ENCODE measurements at regions not wholly inside any gene's neighbourhood (a gene's known extent, or its start where the extent isn't known, plus 50 kb on each side); places are given as distances from the start of the nearest gene placed in this dataset.

- DNase-seq, result no peak
These were observed 162.7 kb downstream of the BMP4 start for GRCh38 chr14:53793790-53794505.

GRCh38 chr14:53792909-53793308, 163.7 kb downstream of the BMP4 start:
- DNase-seq, result no peak

GRCh38 chr14:53790731-53791500, 165.7 kb downstream of the BMP4 start:
- no peak for DNase-seq

GRCh38 chr14:53788566-53788965, 168.1 kb downstream of the BMP4 start:
- DNase-seq, result no peak

GRCh38 chr14:53786045-53786444, 170.6 kb downstream of the BMP4 start:
- DNase-seq, result no peak

GRCh38 chr14:53784688-53785087, 171.9 kb downstream of the BMP4 start:
- DNase-seq, result no peak

GRCh38 chr14:53783256-53783655, 173.4 kb downstream of the BMP4 start:
- DNase-seq, result no peak

GRCh38 chr14:53780051-53780555, 176.5 kb downstream of the BMP4 start:
- no peak for DNase-seq

- DNase-seq, result no peak
These were observed 177.3 kb downstream of the BMP4 start for GRCh38 chr14:53779301-53779700.

- no peak for DNase-seq
These were observed 178.4 kb downstream of the BMP4 start for GRCh38 chr14:53778263-53778662.

GRCh38 chr14:53772936-53773335, 183.7 kb downstream of the BMP4 start:
- no peak for DNase-seq

- no peak for DNase-seq
These were observed 189.1 kb downstream of the BMP4 start for GRCh38 chr14:53767566-53767965.

- DNase-seq, result no peak
These were observed 190.0 kb downstream of the BMP4 start for GRCh38 chr14:53766601-53767000.

- DNase-seq, result no peak
These were observed 190.5 kb downstream of the BMP4 start for GRCh38 chr14:53766106-53766505.

GRCh38 chr14:53764846-53765245, 191.8 kb downstream of the BMP4 start:
- DNase-seq, result no peak

GRCh38 chr14:53758141-53758540, 198.5 kb downstream of the BMP4 start:
- no peak for DNase-seq

GRCh38 chr14:53757732-53758131, 198.9 kb downstream of the BMP4 start:
- DNase-seq, result no peak

GRCh38 chr14:53751650-53752049, 205.0 kb downstream of the BMP4 start:
- no peak for DNase-seq

- no peak for DNase-seq
These were observed 207.9 kb downstream of the BMP4 start for GRCh38 chr14:53748691-53749090.

GRCh38 chr14:53744857-53745256, 211.8 kb downstream of the BMP4 start:
- DNase-seq, result no peak

- DNase-seq, result no peak
These were observed 213.3 kb downstream of the BMP4 start for GRCh38 chr14:53743371-53743770.

- no peak for DNase-seq
These were observed 214.4 kb downstream of the BMP4 start for GRCh38 chr14:53742233-53742620.

GRCh38 chr14:53741479-53742232, 215.0 kb downstream of the BMP4 start:
- DNase-seq, result no peak

- no peak for DNase-seq
These were observed 216.1 kb downstream of the BMP4 start for GRCh38 chr14:53740570-53740969.
